GM23248 (cell line): ENCODE measurements at regions not wholly inside any gene's neighbourhood (a gene's known extent, or its start where the extent isn't known, plus 50 kb on each side); places are given as distances from the start of the nearest gene placed in this dataset.

Experiments used
- DNase-seq: peaks from one replicate; pipeline ENCODE4 v3.0.0-alpha.2; 2015
- H2AFZ ChIP-seq: fragments of 200-600 bp; sonication (generic); 2 replicates; pipeline ENCODE4 v1.6.1; 2016; ENCODE audit warnings: antibody characterized with exemption
- H3F3A ChIP-seq: fragments of 200-600 bp; sonication (generic); 2 replicates; pipeline ENCODE4 v1.6.1; 2016; ENCODE audit warnings: mild to moderate bottlenecking, antibody characterized with exemption, mixed run types; ENCODE audit not compliant: insufficient read depth
- H3K27ac ChIP-seq: fragments of 200-600 bp; sonication (generic); 2 replicates; pipeline ENCODE4 v1.5.1; 2016; ENCODE audit warnings: mild to moderate bottlenecking
- H3K27me3 ChIP-seq: fragments of 200-600 bp; sonication (generic); replicated peaks from 2 replicates; pipeline ENCODE4 v1.6.1; 2016; ENCODE audit warnings: mild to moderate bottlenecking; ENCODE audit not compliant: insufficient read depth
- H3K36me3 ChIP-seq: fragments of 200-600 bp; sonication (generic); 2 replicates; pipeline ENCODE4 v1.6.1; 2016; ENCODE audit warnings: low read depth, mild to moderate bottlenecking
- H3K4me1 ChIP-seq: fragments of 200-600 bp; sonication (generic); 2 replicates; pipeline ENCODE4 v1.6.1; 2016; ENCODE audit warnings: mild to moderate bottlenecking; ENCODE audit not compliant: insufficient read depth
- H3K4me2 ChIP-seq: fragments of 200-600 bp; sonication (generic); one replicate; pipeline ENCODE4 v1.6.1; 2016; ENCODE audit warnings: mild to moderate bottlenecking; ENCODE audit not compliant: unreplicated experiment
- H3K4me3 ChIP-seq: fragments of 200-600 bp; sonication (generic); 2 replicates; pipeline ENCODE4 v1.5.1; 2016; ENCODE audit warnings: mild to moderate bottlenecking
- H3K79me2 ChIP-seq: fragments of 200-600 bp; sonication (generic); 2 replicates; pipeline ENCODE4 v1.6.1; 2016; ENCODE audit warnings: mild to moderate bottlenecking; ENCODE audit not compliant: insufficient read depth
- H3K9ac ChIP-seq: fragments of 200-600 bp; sonication (generic); 2 replicates; pipeline ENCODE4 v1.6.1; 2016; ENCODE audit warnings: mild to moderate bottlenecking
- H3K9me2 ChIP-seq: fragments of 200-600 bp; sonication (generic); 2 replicates; pipeline ENCODE4 v1.6.1; 2016; ENCODE audit warnings: mixed run types, mild to moderate bottlenecking, moderate library complexity; ENCODE audit not compliant: insufficient read depth
- H3K9me3 ChIP-seq: fragments of 200-600 bp; sonication (generic); one replicate; pipeline ENCODE4 v1.6.1; 2017; ENCODE audit warnings: low read depth
- H4K20me1 ChIP-seq: fragments of 200-600 bp; sonication (generic); 2 replicates; pipeline ENCODE4 v1.6.0; 2016; ENCODE audit not compliant: insufficient read depth
- EZH2 ChIP-seq: fragments of 200-600 bp; sonication (generic); IDR thresholded peaks from 2 replicates; pipeline ENCODE4 v1.6.1; 2018; ENCODE audit warnings: antibody characterized with exemption, mild to moderate bottlenecking; ENCODE audit not compliant: insufficient read depth, poor library complexity, severe bottlenecking
- EZH2phosphoT487 ChIP-seq: fragments of 200-600 bp; sonication (generic); IDR thresholded peaks from 2 replicates; pipeline ENCODE4 v1.6.1; 2018; ENCODE audit warnings: antibody characterized with exemption, moderate library complexity, mild to moderate bottlenecking, low read depth; ENCODE audit not compliant: insufficient read depth
- WGBS, 2 experiments: methylation state at CpG; one replicate each; pipeline ENCODE4 v1.1.6; 2015 to 2017; ENCODE audit warnings: low lambda C conversion rate in 2 of 2, low coverage in 1 of 2; ENCODE audit errors: missing lambda C conversion rate in 2 of 2; 5-methylcytosine and 5-hydroxymethylcytosine counted together
- in situ Hi-C: fragments of 300-500 bp; cut with MboI; formaldehyde crosslinking; loops from 2 replicates; pipeline ENCODE4 v1.15.0; 2020

DNA sequence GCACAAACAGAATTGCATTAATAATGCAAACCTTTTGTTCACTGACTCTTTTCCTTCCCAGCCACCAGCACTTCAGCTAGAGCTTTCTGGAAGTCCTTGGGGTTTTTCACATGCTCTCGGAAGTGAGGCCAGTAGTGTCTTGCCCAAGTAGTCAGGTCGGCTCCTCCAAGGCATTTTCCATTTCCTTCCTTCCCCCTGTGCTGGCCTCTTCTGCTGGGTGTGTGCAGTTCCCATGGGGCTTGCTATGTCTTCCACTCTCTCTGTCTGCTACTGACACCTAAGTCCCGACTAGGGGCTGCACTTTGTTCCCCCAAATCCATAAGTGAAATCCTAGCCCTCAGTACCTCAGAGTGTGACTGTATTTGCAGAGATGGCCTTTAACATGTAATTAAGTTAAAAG lies 175.6 kb upstream of the BMPER start:
- Histone ChIP-seq H3K27me3 (no peaks in the 10 kb centered on the region), H3K4me1 (no peaks in the 10 kb centered on the region), H4K20me1 (no peaks in the 10 kb centered on the region), H3K9ac (no peak overlapping the region), H2AFZ (no peak overlapping the region), H3K9me2 (no peaks in the 10 kb centered on the region), H3K36me3 (no peaks in the 10 kb centered on the region), H3K9me3 (no peaks in the 10 kb centered on the region), H3F3A (no peaks in the 10 kb centered on the region), H3K79me2 (no peaks in the 10 kb centered on the region), H3K4me3 (no peak overlapping the region), H3K27ac (no peak overlapping the region), H3K4me2 (no peak overlapping the region)
- 82 to 88% methylated on average over 3 of the region's 3 CpGs for WGBS, 2 experiments
- DNase-seq: no peak
- in situ Hi-C loops: no loop called here
- no peak for TF ChIP-seq EZH2
- TF ChIP-seq EZH2phosphoT487: no peak

GRCh38 chr7:33730958-33731357 lies 174.4 kb upstream of the BMPER start:
- no peaks in the 10 kb centered on the region for H3K27me3 ChIP-seq
- H3F3A ChIP-seq: no peaks in the 10 kb centered on the region
- H3K9me3 ChIP-seq: no peaks in the 10 kb centered on the region
- no peak for DNase-seq
- TF ChIP-seq EZH2 (no peak), EZH2phosphoT487 (no peak)
- H3K4me2 ChIP-seq: no peak overlapping the region
- H3K9ac ChIP-seq: no peak overlapping the region
- no peaks in the 10 kb centered on the region for H4K20me1 ChIP-seq
- in situ Hi-C loops: no loop called here
- H3K4me1 ChIP-seq: no peaks in the 10 kb centered on the region
- no peak overlapping the region for H2AFZ ChIP-seq
- H3K36me3 ChIP-seq: no peaks in the 10 kb centered on the region
- no peaks in the 10 kb centered on the region for H3K9me2 ChIP-seq
- H3K79me2 ChIP-seq: no peaks in the 10 kb centered on the region
- H3K4me3 ChIP-seq: no peak overlapping the region
- H3K27ac ChIP-seq: no peak overlapping the region
- WGBS, 2 experiments: 81 to 83% methylated on average over 4 of the region's 4 CpGs

DNA sequence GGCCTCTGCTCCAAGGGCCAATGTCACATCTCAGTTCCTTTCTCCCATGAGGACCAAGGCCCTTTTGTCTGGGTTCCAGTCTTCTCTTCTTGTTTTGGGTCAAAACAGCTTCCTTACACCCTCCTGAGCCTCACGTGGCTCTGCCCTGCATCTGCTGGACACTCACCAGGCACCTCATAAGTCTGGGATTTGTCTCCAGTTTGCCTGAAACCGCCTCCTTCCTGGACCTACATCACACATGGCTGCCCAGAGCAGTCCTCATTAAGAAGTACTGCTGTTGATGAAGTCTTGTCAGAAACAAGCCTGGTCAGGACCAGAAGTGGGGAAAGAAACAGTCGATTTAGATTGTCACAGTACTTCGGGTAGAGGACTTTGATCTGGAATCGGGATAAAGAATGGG lies 173.4 kb upstream of the BMPER start:
- H4K20me1 ChIP-seq: no peaks in the 10 kb centered on the region
- H3K9me2 ChIP-seq: no peaks in the 10 kb centered on the region
- TF ChIP-seq EZH2 (no peak), EZH2phosphoT487 (no peak)
- H3K4me3 ChIP-seq: no peak overlapping the region
- no peaks in the 10 kb centered on the region for H3K4me1 ChIP-seq
- no peak overlapping the region for H3K27ac ChIP-seq
- no peak for DNase-seq
- H3K9me3 ChIP-seq: no peaks in the 10 kb centered on the region
- in situ Hi-C loops: no loop called here
- H3K4me2 ChIP-seq: no peak overlapping the region
- H3K79me2 ChIP-seq: no peaks in the 10 kb centered on the region
- no peak overlapping the region for H3K9ac ChIP-seq
- WGBS, 2 experiments: 94 to 96% methylated on average over 5 of the region's 5 CpGs
- no peaks in the 10 kb centered on the region for H3K36me3 ChIP-seq
- no peaks in the 10 kb centered on the region for H3F3A ChIP-seq
- H2AFZ ChIP-seq: no peak overlapping the region
- no peaks in the 10 kb centered on the region for H3K27me3 ChIP-seq

DNA sequence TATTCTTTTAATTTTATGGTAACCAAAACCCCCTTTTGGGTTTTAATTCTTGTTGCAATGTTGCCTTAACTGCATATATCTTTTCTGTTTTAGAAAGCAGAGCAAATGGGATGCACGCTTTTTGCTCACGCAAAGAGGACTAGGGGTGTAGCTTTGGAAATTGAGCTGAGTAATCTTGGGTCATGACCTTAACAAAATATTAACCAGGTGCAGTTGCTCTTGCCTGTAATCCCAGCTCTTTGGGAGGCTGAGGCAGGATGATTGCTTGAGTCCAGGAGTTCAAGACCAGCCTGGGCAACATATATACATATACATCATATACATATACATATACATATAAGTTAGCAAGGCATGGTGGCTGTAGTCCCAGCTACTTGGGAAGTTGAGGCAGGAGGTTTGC lies 172.9 kb upstream of the BMPER start:
- H3K27me3 ChIP-seq: no peaks in the 10 kb centered on the region
- TF ChIP-seq EZH2 (no peak), EZH2phosphoT487 (no peak)
- no peaks in the 10 kb centered on the region for H3K4me1 ChIP-seq
- no peak overlapping the region for H3K4me3 ChIP-seq
- H3K79me2 ChIP-seq: no peaks in the 10 kb centered on the region
- no peaks in the 10 kb centered on the region for H3K9me2 ChIP-seq
- no peaks in the 10 kb centered on the region for H3F3A ChIP-seq
- H3K9ac ChIP-seq: no peak overlapping the region
- H3K9me3 ChIP-seq: no peaks in the 10 kb centered on the region
- no peak for DNase-seq
- whole genome bisulfite sequencing, 2 experiments: 95 to 98% methylated on average over 2 of the region's 2 CpGs
- H3K27ac ChIP-seq: no peak overlapping the region
- no peaks in the 10 kb centered on the region for H3K36me3 ChIP-seq
- no peak overlapping the region for H3K4me2 ChIP-seq
- in situ Hi-C loops: no loop called here
- H2AFZ ChIP-seq: no peak overlapping the region
- no peaks in the 10 kb centered on the region for H4K20me1 ChIP-seq

DNA sequence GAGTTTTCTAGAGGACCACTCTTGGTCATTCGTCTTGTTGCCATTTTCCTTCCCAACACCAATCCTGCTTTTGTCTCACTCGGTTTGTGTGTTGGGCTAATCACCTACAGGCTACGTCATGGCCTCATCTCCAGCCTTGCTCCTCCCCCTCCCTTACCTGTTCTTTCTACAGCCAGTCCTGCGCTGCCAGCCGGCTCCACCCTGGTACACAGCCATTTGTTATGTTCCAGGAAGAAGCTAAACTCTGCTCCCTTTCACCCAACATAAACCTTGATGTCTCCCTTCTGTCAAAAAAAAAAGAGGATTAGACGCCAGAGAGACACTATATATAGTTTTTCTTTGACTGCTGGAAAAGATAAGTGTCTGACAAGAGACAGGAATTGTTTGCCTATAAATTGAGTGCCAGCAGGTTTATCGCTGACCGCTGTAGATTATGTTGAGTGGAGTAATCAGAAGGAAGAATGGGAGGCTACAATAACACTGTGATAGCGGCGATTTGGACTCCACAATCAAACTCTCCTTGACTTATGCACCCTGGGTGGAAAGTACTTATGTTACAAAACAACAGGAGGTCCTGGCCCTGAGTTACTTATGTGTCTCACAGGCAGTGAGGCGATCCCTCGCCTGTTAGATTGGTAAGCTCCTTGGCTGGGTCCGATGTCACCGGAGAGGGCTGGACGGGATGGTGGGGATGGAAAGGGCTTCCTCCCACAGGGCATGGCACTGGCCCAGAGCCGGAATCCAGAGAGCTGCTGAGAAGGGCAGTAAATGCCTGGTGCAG lies 171.3 kb upstream of the BMPER start:
- H3K27ac ChIP-seq: no peak overlapping the region
- no peak overlapping the region for H3K4me2 ChIP-seq
- TF ChIP-seq EZH2 (no peak), EZH2phosphoT487 (no peak)
- H3K79me2 ChIP-seq: no peaks in the 10 kb centered on the region
- in situ Hi-C loops: no loop called here
- 91 to 92% methylated on average over 16 of the region's 16 CpGs for WGBS, 2 experiments
- no peak for DNase-seq
- H3F3A ChIP-seq: no peaks in the 10 kb centered on the region
- H3K9me2 ChIP-seq: no peaks in the 10 kb centered on the region
- no peaks in the 10 kb centered on the region for H3K27me3 ChIP-seq
- no peak overlapping the region for H2AFZ ChIP-seq
- H3K4me1 ChIP-seq: no peaks in the 10 kb centered on the region
- H3K9ac ChIP-seq: no peak overlapping the region
- no peaks in the 10 kb centered on the region for H3K36me3 ChIP-seq
- H3K4me3 ChIP-seq: no peak overlapping the region
- H3K9me3 ChIP-seq: no peaks in the 10 kb centered on the region
- no peaks in the 10 kb centered on the region for H4K20me1 ChIP-seq
